CD4-positive, alpha-beta T cell (primary cell): ENCODE measurements at regions not wholly inside any gene's neighbourhood (a gene's known extent, or its start where the extent isn't known, plus 50 kb on each side); places are given as distances from the start of the nearest gene placed in this dataset.

Source experiments
- ATAC-seq: fragments of 200-7000 bp; cut with Tn5 transposase; one replicate; pipeline ENCODE4 v1.10.0; 2022; ENCODE audit warnings: mild to moderate bottlenecking; ENCODE audit not compliant: poor library complexity
- CTCF ChIA-PET: fragments of 350-600 bp; sonication (Branson Sonifier 250); formaldehyde crosslinking; loops from one replicate; lab custom pipeline; 2021; ENCODE audit warnings: antibody characterized with exemption, inconsistent platforms; lab: Charles Lee
- POLR2A ChIA-PET: fragments of 350-600 bp; sonication (Branson Sonifier 250); formaldehyde crosslinking; loops from one replicate; lab custom pipeline; 2021; ENCODE audit warnings: antibody characterized with exemption, inconsistent platforms; lab: Charles Lee
- DNase-seq, 14 experiments: peaks; one replicate each; pipeline ENCODE4 v3.0.0-alpha.2; 2013 to 2020; ENCODE audit warnings: mixed read lengths in 2 of 14
- H3K27ac ChIP-seq, 2 donors: one replicate each; pipeline versions ENCODE4 v1.5.1 to v1.7.0; 2013; ENCODE audit warnings: low read length in 2 of 2, low read depth in 1 of 2, mild to moderate bottlenecking in 1 of 2
- H3K27me3 ChIP-seq, 2 experiments: 1 replicate in 1 of 2; 2 replicates in 1 of 2; pipeline versions ENCODE4 v1.6.1 to v1.7.0; 2013; ENCODE audit warnings: low read length in 2 of 2, control low read depth in 1 of 2, mild to moderate bottlenecking in 1 of 2, moderate library complexity in 1 of 2; ENCODE audit not compliant: insufficient read depth in 2 of 2, control insufficient read depth in 1 of 2
- H3K36me3 ChIP-seq: one replicate; pipeline ENCODE4 v1.6.1; 2013; ENCODE audit warnings: low read length, control low read depth; ENCODE audit not compliant: insufficient read depth
- H3K4me1 ChIP-seq: one replicate; pipeline ENCODE4 v1.6.1; 2013; ENCODE audit warnings: low read length, control low read depth; ENCODE audit not compliant: insufficient read depth
- H3K4me3 ChIP-seq: one replicate; pipeline ENCODE4 v1.5.1; 2013; ENCODE audit warnings: mild to moderate bottlenecking, low read length, moderate library complexity
- H3K9me3 ChIP-seq, 2 experiments: 1 replicate in 1 of 2; 2 replicates in 1 of 2; pipeline versions ENCODE4 v1.6.1 to v1.7.0; 2013; ENCODE audit warnings: low read length in 2 of 2, mild to moderate bottlenecking in 2 of 2, control low read depth in 1 of 2, moderate library complexity in 1 of 2; ENCODE audit not compliant: control insufficient read depth in 1 of 2, insufficient read depth in 1 of 2
- H3K27ac Mint-ChIP-seq: one replicate; pipeline ENCODE4 v1.8.0; 2020; ENCODE audit warnings: mixed read lengths
- H3K27me3 Mint-ChIP-seq: one replicate; pipeline ENCODE4 v1.8.0; 2021; ENCODE audit warnings: mixed read lengths
- H3K36me3 Mint-ChIP-seq: one replicate; pipeline ENCODE4 v1.8.0; 2021; ENCODE audit warnings: low read depth, mixed read lengths
- H3K4me1 Mint-ChIP-seq: one replicate; pipeline ENCODE4 v1.8.0; 2021; ENCODE audit warnings: low read depth, mixed read lengths
- H3K4me3 Mint-ChIP-seq: one replicate; pipeline ENCODE4 v1.8.0; 2020; ENCODE audit warnings: mild to moderate bottlenecking, mixed read lengths
- H3K9me3 Mint-ChIP-seq: one replicate; pipeline ENCODE4 v1.8.0; 2020; ENCODE audit warnings: mixed read lengths
- CTCF ChIP-seq: fragments of 200-600 bp; IDR thresholded peaks from one replicate; pipeline ENCODE4 v1.8.0; 2022; ENCODE audit warnings: antibody characterized with exemption, mild to moderate bottlenecking
- intact Hi-C, 2 experiments: fragments of 100-400 bp; cut with DNase I in 1 of 2; cut with micrococcal nuclease in 1 of 2; formaldehyde crosslinking; loops; one replicate each; pipeline versions ENCODE4 v1.15.1 to v1.9.0; 2023 to 2025; cut with DNase I, micrococcal nuclease

GRCh38 chr6:119891644-119892043 lies 542.1 kb upstream of the MAN1A1 start:
- POLR2A ChIA-PET: no interaction called here
- intact Hi-C loops: no loop called here
- ATAC-seq (no peak), DNase-seq (no peak)
- no peak overlapping the region for H3K27ac Mint-ChIP-seq
- CTCF ChIA-PET: no interaction called here
- H3K27me3 ChIP-seq: no peaks in the 10 kb centered on the region
- H3K4me3 ChIP-seq: no peak overlapping the region
- no peaks in the 10 kb centered on the region for H3K27me3 Mint-ChIP-seq
- H3K36me3 ChIP-seq: no peaks in the 10 kb centered on the region
- H3K36me3 Mint-ChIP-seq: no peaks in the 10 kb centered on the region
- no peaks in the 10 kb centered on the region for H3K4me1 ChIP-seq
- no peak overlapping the region for H3K4me3 Mint-ChIP-seq
- TF ChIP-seq CTCF: no peak
- no peaks in the 10 kb centered on the region for H3K9me3 ChIP-seq
- H3K4me1 Mint-ChIP-seq: no peaks in the 10 kb centered on the region
- no peak overlapping the region for H3K27ac ChIP-seq
- H3K9me3 Mint-ChIP-seq: no peaks in the 10 kb centered on the region

- Mint-ChIP-seq H3K27me3 (no peaks in the 10 kb centered on the region), H3K9me3 (no peaks in the 10 kb centered on the region), H3K4me1 (no peaks in the 10 kb centered on the region), H3K27ac (no peak overlapping the region), H3K4me3 (no peak overlapping the region), H3K36me3 (no peaks in the 10 kb centered on the region)
- no peak for TF ChIP-seq CTCF
- POLR2A ChIA-PET: no interaction called here
- DNase-seq (no peak), ATAC-seq (no peak)
- Histone ChIP-seq H3K4me3 (no peak overlapping the region), H3K27me3 (no peaks in the 10 kb centered on the region), H3K27ac (no peak overlapping the region), H3K9me3 (no peaks in the 10 kb centered on the region), H3K36me3 (no peaks in the 10 kb centered on the region), H3K4me1 (no peaks in the 10 kb centered on the region)
- CTCF ChIA-PET: no interaction called here
- intact Hi-C loops: no loop called here
Observed at GRCh38 chr6:119891206-119891605, 541.6 kb upstream of the MAN1A1 start.

GRCh38 chr6:119890470-119890869 lies 540.9 kb upstream of the MAN1A1 start:
- Histone ChIP-seq H3K27me3 (no peaks in the 10 kb centered on the region), H3K4me3 (no peak overlapping the region), H3K9me3 (no peaks in the 10 kb centered on the region), H3K27ac (no peak overlapping the region), H3K36me3 (no peaks in the 10 kb centered on the region), H3K4me1 (no peaks in the 10 kb centered on the region)
- ChIA-PET POLR2A (no interaction called here), CTCF (no interaction called here)
- H3K4me1 Mint-ChIP-seq: no peaks in the 10 kb centered on the region
- H3K4me3 Mint-ChIP-seq: no peak overlapping the region
- no peak overlapping the region for H3K27ac Mint-ChIP-seq
- DNase-seq: no peak
- H3K27me3 Mint-ChIP-seq: no peaks in the 10 kb centered on the region
- no peak for TF ChIP-seq CTCF
- ATAC-seq: no peak
- H3K9me3 Mint-ChIP-seq: no peaks in the 10 kb centered on the region
- intact Hi-C loops: no loop called here
- H3K36me3 Mint-ChIP-seq: no peaks in the 10 kb centered on the region
